H1 (cell line): ENCODE measurements at regions not wholly inside any gene's neighbourhood (a gene's known extent, or its start where the extent isn't known, plus 50 kb on each side); places are given as distances from the start of the nearest gene placed in this dataset.
A peak's percentile ranks its signal among the peaks of the same experiment; 100 is the strongest.

Source experiments
- CTCF ChIA-PET: fragments of 300-600 bp; sonication (Branson Sonifier 250); formaldehyde crosslinking; loops from one replicate; lab custom pipeline; 2021; ENCODE audit not compliant: partially characterized antibody; lab: Charles Lee
- POLR2A ChIA-PET: fragments of 300-600 bp; sonication (Branson Sonifier 250); formaldehyde crosslinking; loops from one replicate; lab custom pipeline; 2021; ENCODE audit warnings: inconsistent platforms; ENCODE audit not compliant: partially characterized antibody; lab: Charles Lee
- DNase-seq, 2 experiments: peaks; one replicate each; pipeline versions ENCODE4 v3.0.0 to v3.0.0-alpha.2; 2010 to 2022; ENCODE audit warnings: low spot score in 2 of 2, low read depth in 1 of 2, mixed read lengths in 1 of 2
- FAIRE-seq: peaks from 2 replicates; lab custom pipeline; 2011; peaks lifted over from hg19 to GRCh38; lab: Jason Lieb, UNC
- H2AFZ ChIP-seq: 2 replicates; pipeline ENCODE4 v1.8.1; 2012; ENCODE audit warnings: low read length, inconsistent platforms
- H2AK5ac ChIP-seq: 2 replicates; pipeline ENCODE4 v1.6.1; 2013; ENCODE audit warnings: low read depth, low read length
- H2BK120ac ChIP-seq: replicated peaks from 2 replicates; pipeline ENCODE3; 2013; ENCODE audit warnings: low read depth, low read length, inconsistent platforms
- H2BK12ac ChIP-seq: 2 replicates; pipeline ENCODE4 v1.6.1; 2013; ENCODE audit warnings: low read depth, low read length
- H2BK15ac ChIP-seq: 2 replicates; pipeline ENCODE4 v1.6.1; 2013; ENCODE audit warnings: low read length
- H2BK20ac ChIP-seq: 2 replicates; pipeline ENCODE4 v1.6.1; 2013; ENCODE audit warnings: low read length
- H2BK5ac ChIP-seq: 2 replicates; pipeline ENCODE4 v1.6.1; 2013; ENCODE audit warnings: low read depth, low read length
- H3K14ac ChIP-seq: 2 replicates; pipeline ENCODE4 v1.6.1; 2013; ENCODE audit warnings: inconsistent platforms; ENCODE audit not compliant: insufficient read length
- H3K18ac ChIP-seq: 2 replicates; pipeline ENCODE4 v1.6.1; 2013; ENCODE audit warnings: low read length; ENCODE audit errors: extremely low read depth
- H3K23ac ChIP-seq: 2 replicates; pipeline ENCODE4 v1.6.1; 2013; ENCODE audit warnings: inconsistent platforms; ENCODE audit not compliant: insufficient read length
- H3K23me2 ChIP-seq: 2 replicates; pipeline ENCODE4 v1.6.1; 2013; ENCODE audit warnings: low read depth, low read length
- H3K27ac ChIP-seq: 2 replicates; pipeline ENCODE4 v1.6.1; 2011; ENCODE audit warnings: low read depth, low read length, inconsistent platforms
- H3K27me3 ChIP-seq, 4 experiments: replicated peaks in 1 of 4; 1 replicate in 1 of 4; 2 replicates in 3 of 4; pipeline versions ENCODE4 v1.6.1 to v1.8.1; 2011 to 2013; ENCODE audit warnings: low read length in 3 of 4, mild to moderate bottlenecking in 3 of 4, inconsistent platforms in 2 of 4, mixed read lengths in 2 of 4, moderate library complexity in 1 of 4; ENCODE audit not compliant: control insufficient read depth in 3 of 4, insufficient read depth in 3 of 4; ENCODE audit errors: extremely low read depth in 1 of 4
- H3K36me3 ChIP-seq, 4 experiments: 2 replicates each; pipeline versions ENCODE4 v1.6.1 to v1.8.1; 2011 to 2013; ENCODE audit warnings: mild to moderate bottlenecking in 4 of 4, low read length in 3 of 4, moderate library complexity in 2 of 4, control low read depth in 1 of 4, inconsistent platforms in 1 of 4; ENCODE audit not compliant: insufficient read depth in 4 of 4, control insufficient read depth in 2 of 4
- H3K4ac ChIP-seq: replicated peaks from 2 replicates; pipeline ENCODE3; 2013; ENCODE audit warnings: low read length, low read depth, mixed read lengths, inconsistent platforms; ENCODE audit not compliant: insufficient read length
- H3K4me1 ChIP-seq, 4 experiments: replicated peaks in 1 of 4; 1 replicate in 1 of 4; 2 replicates in 3 of 4; pipeline versions ENCODE4 v1.6.1 to v1.8.1; 2011 to 2013; ENCODE audit warnings: low read length in 3 of 4, inconsistent platforms in 2 of 4, mixed read lengths in 1 of 4; ENCODE audit not compliant: insufficient read depth in 4 of 4, control insufficient read depth in 3 of 4
- H3K4me2 ChIP-seq, 2 experiments: 2 replicates each; pipeline versions ENCODE4 v1.6.1 to v1.8.1; 2011 to 2013; ENCODE audit warnings: low read depth in 2 of 2, low read length in 2 of 2, control low read depth in 1 of 2, inconsistent platforms in 1 of 2, mild to moderate bottlenecking in 1 of 2; ENCODE audit not compliant: insufficient read depth in 1 of 2
- H3K4me3 ChIP-seq, 4 experiments: fragments of 200-600, 300-600 bp in 1 of 4; sonication (generic), shearing (Covaris generic), sonication (Bioruptor Twin) in 1 of 4; 2 replicates each; pipeline versions ENCODE4 v1.5.1 to v1.8.1; 2011 to 2016; ENCODE audit warnings: low read length in 4 of 4, low read depth in 3 of 4, control low read depth in 2 of 4, inconsistent platforms in 2 of 4, mild to moderate bottlenecking in 2 of 4, mixed read lengths in 1 of 4, moderate library complexity in 1 of 4; ENCODE audit not compliant: insufficient read depth in 2 of 4; ENCODE audit errors: extremely low read depth in 1 of 4
- H3K56ac ChIP-seq: replicated peaks from 2 replicates; pipeline ENCODE3; 2013; ENCODE audit warnings: low read depth, mild to moderate bottlenecking, mixed read lengths, low read length, inconsistent platforms; ENCODE audit not compliant: insufficient read length
- H3K79me1 ChIP-seq: 2 replicates; pipeline ENCODE4 v1.6.1; 2013; ENCODE audit warnings: low read depth, low read length, control low read depth
- H3K79me2 ChIP-seq, 2 experiments: 2 replicates each; pipeline versions ENCODE4 v1.6.1 to v1.8.1; 2012 to 2013; ENCODE audit warnings: low read length in 2 of 2, mild to moderate bottlenecking in 2 of 2, inconsistent platforms in 1 of 2; ENCODE audit not compliant: insufficient read depth in 2 of 2, control insufficient read depth in 1 of 2
- H3K9ac ChIP-seq, 4 experiments: replicated peaks in 1 of 4; 1 replicate in 1 of 4; 2 replicates in 3 of 4; pipeline versions ENCODE4 v1.6.1 to v1.8.1; 2011 to 2013; ENCODE audit warnings: low read depth in 3 of 4, low read length in 3 of 4, control low read depth in 2 of 4, mild to moderate bottlenecking in 2 of 4, moderate library complexity in 2 of 4, inconsistent platforms in 1 of 4; ENCODE audit errors: extremely low read depth in 1 of 4
- H3K9me3 ChIP-seq, 2 experiments: 2 replicates each; pipeline versions ENCODE4 v1.6.1 to v1.8.1; 2012 to 2013; ENCODE audit warnings: mild to moderate bottlenecking in 2 of 2, moderate library complexity in 2 of 2, control low read depth in 1 of 2, inconsistent platforms in 1 of 2, low read depth in 1 of 2, low read length in 1 of 2, mixed read lengths in 1 of 2; ENCODE audit not compliant: insufficient read depth in 2 of 2
- H4K20me1 ChIP-seq, 2 experiments: replicated peaks in 1 of 2; 2 replicates each; pipeline versions ENCODE3 to v1.8.1; 2011 to 2013; ENCODE audit warnings: inconsistent platforms in 2 of 2, low read length in 2 of 2, mild to moderate bottlenecking in 1 of 2; ENCODE audit not compliant: insufficient read depth in 2 of 2, control insufficient read depth in 1 of 2
- H4K5ac ChIP-seq: 2 replicates; pipeline ENCODE4 v1.6.1; 2013; ENCODE audit warnings: low read length, low read depth, mixed read lengths, inconsistent platforms; ENCODE audit not compliant: insufficient read length
- H4K8ac ChIP-seq: 2 replicates; pipeline ENCODE4 v1.8.0; 2013; ENCODE audit warnings: mild to moderate bottlenecking, moderate library complexity, low read length, inconsistent platforms; ENCODE audit not compliant: insufficient read depth; ENCODE audit errors: extremely low read depth
- H4K91ac ChIP-seq: replicated peaks from 2 replicates; pipeline ENCODE3; 2013; ENCODE audit warnings: low read length, mixed read lengths, inconsistent platforms; ENCODE audit not compliant: insufficient read length
- BRCA1 ChIP-seq: IDR thresholded peaks from 2 replicates; pipeline ENCODE4 v1.6.1; 2012; ENCODE audit warnings: low read depth, low read length, improper control_type of control experiment
- CEBPB ChIP-seq: IDR thresholded peaks from 2 replicates; pipeline ENCODE4 v1.6.1; 2012; ENCODE audit warnings: low read depth, low read length
- CTBP2 ChIP-seq: IDR thresholded peaks from 2 replicates; pipeline ENCODE4 v1.7.0; 2011; ENCODE audit warnings: borderline replicate concordance, mild to moderate bottlenecking, moderate library complexity, mixed read lengths, low read length; ENCODE audit not compliant: insufficient read depth, insufficient read length
- CTCF ChIP-seq, 3 experiments: IDR thresholded peaks; 1 replicate in 2 of 3; 2 replicates in 1 of 3; pipeline versions ENCODE4 v1.5.1 to v1.6.1; 2011; ENCODE audit warnings: low read length in 3 of 3, mild to moderate bottlenecking in 3 of 3, inconsistent platforms in 2 of 3, low read depth in 1 of 3, moderate library complexity in 1 of 3; ENCODE audit not compliant: insufficient read depth in 1 of 3; ENCODE audit errors: control extremely low read depth in 1 of 3
- KDM1A ChIP-seq: fragments of 200-600, 300-600 bp; sonication (generic); IDR thresholded peaks from 2 replicates; pipeline ENCODE4 v1.7.1; 2016; ENCODE audit warnings: mild to moderate bottlenecking, low read length, borderline replicate concordance
- RAD21 ChIP-seq, 2 experiments: IDR thresholded peaks in 1 of 2; conservative IDR thresholded peaks in 1 of 2; 2 replicates each; pipeline ENCODE4 v1.6.1; 2011; ENCODE audit warnings: low read depth in 2 of 2, low read length in 2 of 2, improper control_type of control experiment in 1 of 2, inconsistent platforms in 1 of 2, mild to moderate bottlenecking in 1 of 2, moderate library complexity in 1 of 2
- SIX5 ChIP-seq: IDR thresholded peaks from 2 replicates; pipeline ENCODE4 v1.6.1; 2011; ENCODE audit warnings: mild to moderate bottlenecking, low read depth, low read length
- SP1 ChIP-seq: IDR thresholded peaks from 2 replicates; pipeline ENCODE4 v1.6.1; 2011; ENCODE audit warnings: low read depth, low read length
- SP2 ChIP-seq: IDR thresholded peaks from 2 replicates; pipeline ENCODE4 v1.6.1; 2012; ENCODE audit warnings: mild to moderate bottlenecking, low read length, inconsistent platforms
- ZNF274 ChIP-seq: IDR thresholded peaks from 2 replicates; pipeline ENCODE4 v1.7.0; 2012; ENCODE audit warnings: low read length, borderline replicate concordance; ENCODE audit errors: extremely low read depth
- WGBS, 2 experiments: shearing (Covaris generic) in 1 of 2; methylation state at CpG; one replicate each; pipeline versions ENCODE4 v1.1.6 to v1.1.7; 2013 to 2015; ENCODE audit warnings: low lambda C conversion rate in 2 of 2, mixed read lengths in 2 of 2, inconsistent platforms in 1 of 2, low coverage in 1 of 2, missing lambda C conversion rate in 1 of 2; ENCODE audit not compliant: insufficient replicate concordance in 2 of 2, insufficient coverage in 1 of 2, insufficient read length in 1 of 2; ENCODE audit errors: extremely low coverage in 1 of 2, missing lambda C conversion rate in 1 of 2; 5-methylcytosine and 5-hydroxymethylcytosine counted together

- H3K27me3 ChIP-seq = peaks cover 0 to 11% (median 9%) of the 10 kb centered on the region in 4 experiments; a peak in 6 of 7 replicates
- H3K4me1 ChIP-seq = peaks cover 0 to 10% (median 6%) of the 10 kb centered on the region in 4 experiments; a peak in 6 of 7 replicates
- no peak overlapping the region for H3K9ac ChIP-seq
- CTCF ChIA-PET = interaction anchor here (0.5 to 6.7 kb wide), 58 partner anchors 8 to 422 kb away, joined by 3 to 69 read pairs (median 4); partner anchors contain the start of gene ADRA2C
- POLR2A ChIA-PET = interaction anchor here (0.7 to 1.1 kb wide), 3 partner anchors 17 to 114 kb away, joined by 4 to 6 read pairs (median 5); no protein-coding TSS in a partner anchor
- H3K36me3 ChIP-seq = no peaks in the 10 kb centered on the region
- no peaks in the 10 kb centered on the region for H3K9me3 ChIP-seq
- FAIRE-seq = peak; percentile 81
- H2BK20ac ChIP-seq = 0 out of 2 replicates have a peak overlapping the region, but pooled peaks have one; percentile 34
- H4K91ac ChIP-seq = no peak overlapping the region
- peak; percentile 60 to 95 for DNase-seq
- no peak overlapping the region for H3K4ac ChIP-seq
- H2BK120ac ChIP-seq = no peak overlapping the region
- no peak overlapping the region for H3K14ac ChIP-seq
- H2BK5ac ChIP-seq = no peak overlapping the region
- H3K4me3 ChIP-seq = peak overlapping the region in 3 of 4 experiments; percentile 20 to 53 (median 32); a peak in 2 of 8 replicates
- 14% methylated on average over 14 of the region's 18 CpGs; no CpG with 5 or more reads in 1 of the 2 experiments for WGBS, 2 experiments
- no peak overlapping the region for H3K56ac ChIP-seq
- H3K18ac ChIP-seq = no peak overlapping the region
- H4K8ac ChIP-seq = no peak overlapping the region
- no peak overlapping the region for H3K27ac ChIP-seq
- peaks cover 5% of the 10 kb centered on the region; the same call in 1 of the 2 replicates for H3K23me2 ChIP-seq
- H3K23ac ChIP-seq = no peak overlapping the region
- H3K79me1 ChIP-seq = no peaks in the 10 kb centered on the region
- no peak overlapping the region for H2BK15ac ChIP-seq
- H4K20me1 ChIP-seq = no peaks in the 10 kb centered on the region
- H2AFZ ChIP-seq = no peak overlapping the region
- peak overlapping the region; percentile 87; the same call in 1 of the 2 replicates for H2BK12ac ChIP-seq
- no peak overlapping the region for H2AK5ac ChIP-seq
- H4K5ac ChIP-seq = no peak overlapping the region
- no peaks in the 10 kb centered on the region for H3K79me2 ChIP-seq
- peak overlapping the region; percentile 44 to 68; a peak in 2 of 4 replicates for H3K4me2 ChIP-seq
- no peak for TF ChIP-seq SP2
- no peak for TF ChIP-seq CEBPB
- no peak for TF ChIP-seq ZNF274
- TF ChIP-seq SIX5 = no peak
- TF ChIP-seq CTBP2 = no peak
- TF ChIP-seq KDM1A = peak; percentile 81; the same call in 1 of the 2 replicates
- TF ChIP-seq BRCA1 = no peak
- peak; percentile 92 to 94 for TF ChIP-seq RAD21 (IDR thresholded peaks at IDR 0.05 in 1 of 2, conservative IDR thresholded peaks at IDR 0.05 in 1 of 2; ENCODE audit: low read depth in 2 of 2, low read length in 2 of 2)
- peak in 2 of 3 experiments; percentile 78 to 86; a peak in 3 of 4 replicates for TF ChIP-seq CTCF (IDR thresholded peaks at IDR 0.05; ENCODE audit: control extremely low read depth in 1 of 3, insufficient read depth in 1 of 3, low read depth in 1 of 3, low read length in 3 of 3)
- TF ChIP-seq SP1 = no peak
Observed at GRCh38 chr4:3880615-3881120, 114.5 kb downstream of the ADRA2C start.
